Nephron progenitor cell (in vitro differentiated cells): ENCODE measurements at regions not wholly inside any gene's neighbourhood (a gene's known extent, or its start where the extent isn't known, plus 50 kb on each side); places are given as distances from the start of the nearest gene placed in this dataset.
A peak's percentile ranks its signal among the peaks of the same experiment; 100 is the strongest.

ENCODE experiments used
- DNase-seq: peaks from one replicate; pipeline ENCODE4 v3.0.0; 2021
- H3K27ac Mint-ChIP-seq: 2 replicates; pipeline ENCODE4 v1.8.0; 2021; ENCODE audit warnings: mild to moderate bottlenecking, moderate library complexity, mixed read lengths
- H3K27me3 Mint-ChIP-seq: 2 replicates; pipeline ENCODE4 v1.8.0; 2021; ENCODE audit warnings: mild to moderate bottlenecking, low read depth, mixed read lengths; ENCODE audit not compliant: poor library complexity
- H3K36me3 Mint-ChIP-seq: 2 replicates; pipeline ENCODE4 v1.8.0; 2021; ENCODE audit warnings: low read depth, mixed read lengths
- H3K4me1 Mint-ChIP-seq: 2 replicates; pipeline ENCODE4 v1.8.0; 2021; ENCODE audit warnings: mixed read lengths
- H3K4me3 Mint-ChIP-seq: 2 replicates; pipeline ENCODE4 v1.8.0; 2021; ENCODE audit warnings: mild to moderate bottlenecking, moderate library complexity, mixed read lengths
- H3K9me3 Mint-ChIP-seq: 2 replicates; pipeline ENCODE4 v1.8.0; 2021; ENCODE audit warnings: mild to moderate bottlenecking, moderate library complexity, mixed read lengths
- TF ChIP-seq, protein P1 (sequence below): fragments of 200-600 bp; sonication (generic); IDR thresholded peaks from 2 replicates; pipeline ENCODE4 v1.5.0; 2021; ENCODE audit warnings: antibody characterized with exemption

DNA sequence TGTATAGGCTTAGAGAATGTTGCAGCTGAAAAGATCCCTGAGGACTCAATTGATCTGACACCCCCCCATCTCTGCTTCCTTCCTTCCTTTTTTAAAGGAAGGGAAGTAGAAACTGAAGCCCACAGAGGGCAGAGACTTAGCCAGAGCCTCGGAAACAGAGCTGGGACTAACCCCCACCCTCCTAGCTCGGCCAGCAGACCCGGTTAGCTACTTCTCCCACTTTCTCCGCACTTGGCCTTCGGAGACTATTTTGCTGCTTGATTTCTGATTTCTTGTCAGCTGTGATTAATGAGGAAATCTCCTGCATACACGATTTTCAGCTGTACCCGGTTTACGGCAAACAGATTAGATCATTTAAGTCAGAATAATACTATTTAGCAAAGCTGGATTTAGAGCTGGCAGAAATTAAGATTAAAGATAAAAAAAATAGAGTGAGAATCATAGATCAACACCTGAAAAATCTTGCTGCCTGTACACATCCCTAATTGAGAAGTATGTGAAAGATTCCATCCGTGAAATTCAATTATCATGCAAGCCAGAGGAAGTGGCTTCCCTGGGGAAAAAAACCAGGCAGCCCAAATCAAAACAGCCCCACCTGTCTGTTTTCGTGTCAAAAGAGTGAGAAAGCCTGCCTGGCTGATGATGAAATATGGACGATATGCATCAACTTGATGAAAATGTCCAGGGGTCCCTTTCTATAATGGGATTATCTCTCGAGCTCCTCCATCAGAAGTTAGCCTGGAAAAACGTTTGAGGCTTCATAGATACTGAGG is 159.5 kb upstream of the SHB start:
- H3K36me3 Mint-ChIP-seq: no peaks in the 10 kb centered on the region
- H3K4me3 Mint-ChIP-seq: no peak overlapping the region
- peaks cover 72% of the 10 kb centered on the region for H3K27me3 Mint-ChIP-seq
- TF ChIP-seq, protein P1, sequence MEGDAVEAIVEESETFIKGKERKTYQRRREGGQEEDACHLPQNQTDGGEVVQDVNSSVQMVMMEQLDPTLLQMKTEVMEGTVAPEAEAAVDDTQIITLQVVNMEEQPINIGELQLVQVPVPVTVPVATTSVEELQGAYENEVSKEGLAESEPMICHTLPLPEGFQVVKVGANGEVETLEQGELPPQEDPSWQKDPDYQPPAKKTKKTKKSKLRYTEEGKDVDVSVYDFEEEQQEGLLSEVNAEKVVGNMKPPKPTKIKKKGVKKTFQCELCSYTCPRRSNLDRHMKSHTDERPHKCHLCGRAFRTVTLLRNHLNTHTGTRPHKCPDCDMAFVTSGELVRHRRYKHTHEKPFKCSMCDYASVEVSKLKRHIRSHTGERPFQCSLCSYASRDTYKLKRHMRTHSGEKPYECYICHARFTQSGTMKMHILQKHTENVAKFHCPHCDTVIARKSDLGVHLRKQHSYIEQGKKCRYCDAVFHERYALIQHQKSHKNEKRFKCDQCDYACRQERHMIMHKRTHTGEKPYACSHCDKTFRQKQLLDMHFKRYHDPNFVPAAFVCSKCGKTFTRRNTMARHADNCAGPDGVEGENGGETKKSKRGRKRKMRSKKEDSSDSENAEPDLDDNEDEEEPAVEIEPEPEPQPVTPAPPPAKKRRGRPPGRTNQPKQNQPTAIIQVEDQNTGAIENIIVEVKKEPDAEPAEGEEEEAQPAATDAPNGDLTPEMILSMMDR: no peak
- H3K9me3 Mint-ChIP-seq: no peaks in the 10 kb centered on the region
- no peak overlapping the region for H3K27ac Mint-ChIP-seq
- no peak for DNase-seq
- peaks cover 35% of the 10 kb centered on the region for H3K4me1 Mint-ChIP-seq

DNA sequence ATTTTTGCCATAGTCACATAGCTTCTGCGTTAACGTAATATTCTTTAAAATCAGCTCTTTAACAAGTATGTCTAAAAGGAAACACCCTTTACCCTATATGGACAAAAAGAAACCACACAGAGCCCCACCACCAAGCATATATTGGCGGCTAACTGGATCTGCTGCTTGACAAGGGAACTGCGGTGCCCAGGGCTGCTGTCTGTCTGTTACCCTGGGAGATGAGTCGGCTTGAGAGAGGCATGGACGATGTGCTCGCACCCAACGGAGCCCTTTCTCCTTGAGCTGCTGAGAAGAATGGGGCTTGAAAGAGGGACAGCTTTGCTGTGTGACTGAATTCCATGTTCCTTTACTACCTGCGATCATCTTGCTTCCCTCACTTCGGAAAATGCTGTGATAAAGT is 158.6 kb upstream of the SHB start:
- no peak for DNase-seq
- no peaks in the 10 kb centered on the region for H3K36me3 Mint-ChIP-seq

DNA sequence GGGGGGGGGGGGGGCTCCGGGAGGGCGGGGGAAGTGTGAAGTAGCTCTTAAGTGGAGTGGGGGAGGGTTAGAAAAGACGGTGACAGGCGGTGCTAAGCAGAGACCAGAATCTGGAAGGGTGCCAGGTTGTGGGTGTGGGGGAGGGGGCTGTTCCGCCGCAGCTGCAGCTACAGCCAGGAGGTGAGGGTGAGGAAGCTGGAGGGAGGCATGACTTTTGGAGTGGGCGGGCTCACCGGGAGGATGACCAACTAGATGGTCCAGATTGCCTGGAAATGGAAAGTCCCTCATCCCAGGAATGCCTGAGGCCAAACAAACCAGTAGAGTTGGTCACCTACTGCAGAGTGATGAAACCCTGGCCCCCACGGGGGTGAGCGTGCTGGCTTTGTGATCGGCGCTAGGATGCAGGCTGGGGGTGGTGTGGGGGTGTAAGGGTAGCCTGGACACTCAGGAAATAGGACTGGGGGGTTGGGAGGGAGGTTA is 158.1 kb upstream of the SHB start:
- Mint-ChIP-seq H3K4me1 (peaks cover 35% of the 10 kb centered on the region), H3K27ac (peak overlapping the region; percentile 82), H3K36me3 (no peaks in the 10 kb centered on the region), H3K27me3 (peaks cover 73% of the 10 kb centered on the region), H3K9me3 (peaks cover under 1% of the 10 kb centered on the region), H3K4me3 (peak overlapping the region; percentile 75)
- TF ChIP-seq, protein P1: no peak
- DNase-seq: peak; percentile 50

More for the DNA sequence above, 158.6 kb upstream of the SHB start:
- H3K4me1 Mint-ChIP-seq: peaks cover 35% of the 10 kb centered on the region
- H3K27me3 Mint-ChIP-seq: peaks cover 73% of the 10 kb centered on the region
- H3K27ac Mint-ChIP-seq: no peak overlapping the region
- no peaks in the 10 kb centered on the region for H3K9me3 Mint-ChIP-seq
- TF ChIP-seq, protein P1: no peak
- peak overlapping the region; percentile 75 for H3K4me3 Mint-ChIP-seq

DNA sequence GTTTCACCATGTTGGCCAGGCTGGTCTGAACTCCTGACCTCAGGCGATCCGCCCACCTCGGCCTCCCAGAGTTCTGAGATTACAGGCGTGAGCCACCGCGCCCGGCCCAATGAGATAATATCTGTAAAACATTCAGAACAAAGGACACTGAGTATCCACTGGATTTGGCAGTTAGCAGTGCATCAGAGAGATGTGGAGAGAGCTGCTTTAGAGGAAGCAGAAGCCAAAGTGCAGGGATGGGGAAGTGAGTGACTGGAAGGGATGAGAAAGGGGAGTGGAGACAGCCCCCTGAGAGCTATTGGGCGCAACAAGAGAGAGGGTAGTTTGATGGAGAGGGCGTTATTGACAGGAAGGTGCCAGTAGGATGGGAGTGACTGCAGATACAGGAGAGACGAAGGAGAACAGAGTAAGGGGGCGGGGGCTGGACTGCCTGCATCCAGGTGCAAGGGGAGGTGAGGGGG is 157.5 kb upstream of the SHB start:
- Mint-ChIP-seq H3K27me3 (peaks cover 68% of the 10 kb centered on the region), H3K9me3 (peaks cover 5% of the 10 kb centered on the region), H3K4me3 (peak overlapping the region; percentile 70), H3K4me1 (peaks cover 35% of the 10 kb centered on the region), H3K36me3 (no peaks in the 10 kb centered on the region), H3K27ac (no peak overlapping the region)
- no peak for DNase-seq
- TF ChIP-seq, protein P1: no peak

DNA sequence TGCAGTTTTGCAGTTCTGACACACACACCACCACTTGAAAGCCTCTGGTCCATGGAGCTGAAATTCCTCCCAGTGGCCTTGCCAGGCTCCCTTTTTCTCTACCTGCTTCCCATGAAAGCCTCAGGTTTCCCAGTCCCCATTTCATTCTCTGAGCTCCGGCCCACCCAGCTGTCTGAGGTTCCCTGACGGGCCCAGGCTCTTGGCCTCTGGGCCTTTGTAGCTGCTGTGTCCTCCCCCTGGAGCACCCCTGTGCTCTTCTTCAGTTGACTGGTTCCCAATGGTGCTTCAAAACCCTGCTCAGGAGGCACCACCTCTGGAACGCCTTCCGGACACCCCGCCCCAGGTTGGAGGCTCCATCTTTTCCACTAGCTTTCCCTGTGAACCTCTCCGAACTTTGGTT is 155.9 kb upstream of the SHB start:
- Mint-ChIP-seq H3K9me3 (peaks cover 11% of the 10 kb centered on the region), H3K4me3 (no peak overlapping the region), H3K27me3 (peaks cover 71% of the 10 kb centered on the region), H3K27ac (peak overlapping the region; percentile 2), H3K36me3 (no peaks in the 10 kb centered on the region), H3K4me1 (peaks cover 35% of the 10 kb centered on the region)
- no peak for DNase-seq
- TF ChIP-seq, protein P1: no peak

DNA sequence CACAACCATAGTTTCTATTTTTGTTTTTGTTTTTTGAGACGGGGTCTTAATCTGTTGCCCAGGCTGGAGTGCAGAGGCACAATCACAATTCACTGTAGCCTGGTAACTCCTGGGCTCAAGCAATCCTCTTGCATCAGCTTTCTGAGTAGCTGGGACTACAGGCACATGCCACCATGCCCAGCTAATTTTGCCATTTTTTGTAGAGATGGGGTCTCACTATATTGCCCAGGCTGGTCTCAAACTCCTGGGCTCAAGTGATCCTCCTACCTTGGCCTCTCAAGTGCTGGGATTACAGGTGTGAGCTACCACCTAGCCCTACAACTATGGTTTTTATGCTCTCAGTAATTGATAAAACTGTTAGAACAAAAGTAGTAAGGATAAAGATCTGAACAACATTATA is 147.5 kb upstream of the SHB start:
- Mint-ChIP-seq H3K27me3 (peaks cover 59% of the 10 kb centered on the region), H3K27ac (no peak overlapping the region)

More for the DNA sequence above, 147.5 kb upstream of the SHB start:
- TF ChIP-seq, protein P1: no peak
- no peak for DNase-seq
- Mint-ChIP-seq H3K4me1 (peaks cover 20% of the 10 kb centered on the region), H3K9me3 (peaks cover 17% of the 10 kb centered on the region), H3K36me3 (no peaks in the 10 kb centered on the region), H3K4me3 (no peak overlapping the region)
